ENCODE measurements at regions not wholly inside any gene's neighbourhood (a gene's known extent, or its start where the extent isn't known, plus 50 kb on each side); places are given as distances from the start of the nearest gene placed in this dataset.

- Histone ChIP-seq H3K9me3 (no peaks in the 10 kb centered on the region), H3K4me3 (no peak overlapping the region), H3K36me3 (no peaks in the 10 kb centered on the region), H3K27me3 (no peaks in the 10 kb centered on the region), H3K27ac (no peak overlapping the region), H3K4me1 (peaks cover 10% of the 10 kb centered on the region)
- no peak for DNase-seq (ENCODE audit: extremely low spot score in 2 of 2)
- intact Hi-C loops (cut with DNase I): no loop called here
- TF ChIP-seq POLR2A (IDR thresholded peaks at IDR 0.05): no peak
- no peak for TF ChIP-seq POLR2AphosphoS5 (IDR thresholded peaks at IDR 0.05; ENCODE audit: insufficient read depth in 1 of 2, low read depth in 1 of 2)
- TF ChIP-seq CTCF (IDR thresholded peaks at IDR 0.05): no peak
Observed at GRCh38 chr11:106449763-106450162, 372.3 kb downstream of the AASDHPPT start.

- intact Hi-C loops (cut with DNase I): no loop called here
- H3K9me3 ChIP-seq: no peaks in the 10 kb centered on the region
Observed at GRCh38 chr11:106451228-106451922, 373.9 kb downstream of the AASDHPPT start.

GRCh38 chr11:106456647-106457046 lies 379.2 kb downstream of the AASDHPPT start:
- intact Hi-C loops (cut with DNase I): no loop called here
- H3K27ac ChIP-seq: no peak overlapping the region
- TF ChIP-seq POLR2AphosphoS5 (IDR thresholded peaks at IDR 0.05; ENCODE audit: insufficient read depth in 1 of 2, low read depth in 1 of 2) (no peak), CTCF (IDR thresholded peaks at IDR 0.05) (no peak), POLR2A (IDR thresholded peaks at IDR 0.05) (no peak)

More at GRCh38 chr11:106451228-106451922, 373.9 kb downstream of the AASDHPPT start:
- H3K27ac ChIP-seq: no peak overlapping the region
- DNase-seq (ENCODE audit: extremely low spot score in 2 of 2): no peak
- peaks cover 10% of the 10 kb centered on the region for H3K4me1 ChIP-seq
- TF ChIP-seq CTCF (IDR thresholded peaks at IDR 0.05) (no peak), POLR2AphosphoS5 (IDR thresholded peaks at IDR 0.05; ENCODE audit: insufficient read depth in 1 of 2, low read depth in 1 of 2) (no peak), POLR2A (IDR thresholded peaks at IDR 0.05) (no peak)
- no peaks in the 10 kb centered on the region for H3K36me3 ChIP-seq
- no peaks in the 10 kb centered on the region for H3K27me3 ChIP-seq
- H3K4me3 ChIP-seq: no peak overlapping the region

GRCh38 chr11:106457727-106458126 lies 380.3 kb downstream of the AASDHPPT start:
- no peaks in the 10 kb centered on the region for H3K36me3 ChIP-seq
- no peak for DNase-seq (ENCODE audit: extremely low spot score in 2 of 2)
- no peak for TF ChIP-seq POLR2A (IDR thresholded peaks at IDR 0.05)
- TF ChIP-seq CTCF (IDR thresholded peaks at IDR 0.05): no peak
- no peak for TF ChIP-seq POLR2AphosphoS5 (IDR thresholded peaks at IDR 0.05; ENCODE audit: insufficient read depth in 1 of 2, low read depth in 1 of 2)
- intact Hi-C loops (cut with DNase I): no loop called here
- H3K4me1 ChIP-seq: peaks cover 11% of the 10 kb centered on the region
- no peak overlapping the region for H3K4me3 ChIP-seq
- H3K27me3 ChIP-seq: no peaks in the 10 kb centered on the region
- H3K9me3 ChIP-seq: no peaks in the 10 kb centered on the region
- no peak overlapping the region for H3K27ac ChIP-seq

More at GRCh38 chr11:106456647-106457046, 379.2 kb downstream of the AASDHPPT start:
- Histone ChIP-seq H3K27me3 (no peaks in the 10 kb centered on the region), H3K4me1 (peaks cover under 1% of the 10 kb centered on the region), H3K36me3 (no peaks in the 10 kb centered on the region), H3K9me3 (no peaks in the 10 kb centered on the region), H3K4me3 (no peak overlapping the region)
- no peak for DNase-seq (ENCODE audit: extremely low spot score in 2 of 2)

- DNase-seq (ENCODE audit: extremely low spot score in 2 of 2): no peak
- no peaks in the 10 kb centered on the region for H3K36me3 ChIP-seq
- H3K27ac ChIP-seq: peak overlapping the region; percentile 9
- no peaks in the 10 kb centered on the region for H3K27me3 ChIP-seq
- no peak overlapping the region for H3K4me3 ChIP-seq
- no peaks in the 10 kb centered on the region for H3K9me3 ChIP-seq
- peaks cover 21% of the 10 kb centered on the region for H3K4me1 ChIP-seq
- TF ChIP-seq CTCF (IDR thresholded peaks at IDR 0.05) (no peak), POLR2AphosphoS5 (IDR thresholded peaks at IDR 0.05; ENCODE audit: insufficient read depth in 1 of 2, low read depth in 1 of 2) (no peak), POLR2A (IDR thresholded peaks at IDR 0.05) (no peak)
- intact Hi-C loops (cut with DNase I): no loop called here
Observed at GRCh38 chr11:106459135-106459534, 381.7 kb downstream of the AASDHPPT start.

Measured in vagina (tissue), 2 donors.